Lower leg skin (tissue), 3 donors: ENCODE measurements at regions not wholly inside any gene's neighbourhood (a gene's known extent, or its start where the extent isn't known, plus 50 kb on each side); places are given as distances from the start of the nearest gene placed in this dataset.

ENCODE experiments used
- POLR2A ChIP-seq, 2 donors: fragments of 450-650 bp; IDR thresholded peaks; one replicate each; pipeline ENCODE4 v1.6.1; 2016 to 2017; ENCODE audit warnings: antibody characterized with exemption in 2 of 2, mild to moderate bottlenecking in 1 of 2, moderate library complexity in 1 of 2
- TF ChIP-seq, protein P1 (sequence below), 3 donors: fragments of 450-650 bp; IDR thresholded peaks; one replicate each; pipeline ENCODE4 v1.5.1; 2016; ENCODE audit warnings: antibody characterized with exemption in 3 of 3, mild to moderate bottlenecking in 3 of 3, moderate library complexity in 2 of 3

DNA sequence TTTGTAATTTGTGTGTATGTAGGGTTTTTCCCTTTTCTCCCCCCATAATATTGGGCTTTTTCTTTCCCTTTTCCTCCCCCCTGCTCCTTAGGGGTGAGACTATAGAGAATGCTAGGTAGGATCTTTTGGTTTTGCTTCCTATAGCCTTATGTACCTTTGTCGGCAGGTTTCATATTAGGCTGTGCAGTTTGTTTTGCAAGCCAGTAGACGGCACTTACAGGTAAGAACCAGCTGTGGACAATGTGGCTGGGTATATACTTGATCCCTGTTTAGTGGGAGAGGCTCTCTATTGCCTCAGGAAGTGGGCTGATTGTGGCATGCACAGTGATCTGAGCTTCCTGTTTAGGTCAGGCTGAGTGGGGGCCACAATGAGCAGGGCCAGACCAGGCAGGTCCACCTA, 359.2 kb upstream of the OBI1 start:
- TF ChIP-seq, protein P1, sequence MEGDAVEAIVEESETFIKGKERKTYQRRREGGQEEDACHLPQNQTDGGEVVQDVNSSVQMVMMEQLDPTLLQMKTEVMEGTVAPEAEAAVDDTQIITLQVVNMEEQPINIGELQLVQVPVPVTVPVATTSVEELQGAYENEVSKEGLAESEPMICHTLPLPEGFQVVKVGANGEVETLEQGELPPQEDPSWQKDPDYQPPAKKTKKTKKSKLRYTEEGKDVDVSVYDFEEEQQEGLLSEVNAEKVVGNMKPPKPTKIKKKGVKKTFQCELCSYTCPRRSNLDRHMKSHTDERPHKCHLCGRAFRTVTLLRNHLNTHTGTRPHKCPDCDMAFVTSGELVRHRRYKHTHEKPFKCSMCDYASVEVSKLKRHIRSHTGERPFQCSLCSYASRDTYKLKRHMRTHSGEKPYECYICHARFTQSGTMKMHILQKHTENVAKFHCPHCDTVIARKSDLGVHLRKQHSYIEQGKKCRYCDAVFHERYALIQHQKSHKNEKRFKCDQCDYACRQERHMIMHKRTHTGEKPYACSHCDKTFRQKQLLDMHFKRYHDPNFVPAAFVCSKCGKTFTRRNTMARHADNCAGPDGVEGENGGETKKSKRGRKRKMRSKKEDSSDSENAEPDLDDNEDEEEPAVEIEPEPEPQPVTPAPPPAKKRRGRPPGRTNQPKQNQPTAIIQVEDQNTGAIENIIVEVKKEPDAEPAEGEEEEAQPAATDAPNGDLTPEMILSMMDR (IDR thresholded peaks at IDR 0.05), result no peak
- TF ChIP-seq POLR2A (IDR thresholded peaks at IDR 0.05), result no peak
